ENCODE measurements at regions not wholly inside any gene's neighbourhood (a gene's known extent, or its start where the extent isn't known, plus 50 kb on each side); places are given as distances from the start of the nearest gene placed in this dataset.
"Not testable (repeated sequence)": the region's sequence is repeated elsewhere in the genome, so short reads cannot be mapped to it uniquely, and the experiment has no call there.

GRCh38 chr16:29130901-29131851, 146.3 kb downstream of the LAT start:
- DNase-seq (ENCODE audit: extremely low spot score); POLR2A ChIA-PET; CTCF ChIA-PET: not testable (repeated sequence)

GRCh38 chr16:29130131-29130711, 145.4 kb downstream of the LAT start:
- POLR2A ChIA-PET; CTCF ChIA-PET; DNase-seq (ENCODE audit: extremely low spot score): not testable (repeated sequence)

GRCh38 chr16:29129458-29130038, 144.7 kb downstream of the LAT start:
- CTCF ChIA-PET, POLR2A ChIA-PET: not testable (repeated sequence)

GRCh38 chr16:29128732-29129457, 144.0 kb downstream of the LAT start:
- POLR2A ChIA-PET; CTCF ChIA-PET; DNase-seq (ENCODE audit: extremely low spot score): not testable (repeated sequence)

More at GRCh38 chr16:29129458-29130038, 144.7 kb downstream of the LAT start:
- not testable (repeated sequence) for DNase-seq (ENCODE audit: extremely low spot score)

- DNase-seq (ENCODE audit: extremely low spot score); POLR2A ChIA-PET; CTCF ChIA-PET: not testable (repeated sequence)
Measured at GRCh38 chr16:29127806-29128420, 143.1 kb downstream of the LAT start.

- ChIA-PET POLR2A (no interaction called here), CTCF (no interaction called here)
- DNase-seq (ENCODE audit: extremely low spot score), result no peak
- no peak for TF ChIP-seq CTCF (IDR thresholded peaks at IDR 0.05; ENCODE audit: control extremely low read depth, extremely low read depth, low read depth, missing control alignments)
Measured at GRCh38 chr16:29126616-29127015, 141.8 kb downstream of the LAT start.

GRCh38 chr16:29126057-29126494, 141.2 kb downstream of the LAT start:
- ChIA-PET POLR2A (no interaction called here), CTCF (no interaction called here)
- TF ChIP-seq CTCF (IDR thresholded peaks at IDR 0.05; ENCODE audit: control extremely low read depth, extremely low read depth, low read depth, missing control alignments), result no peak
- DNase-seq (ENCODE audit: extremely low spot score), result no peak

- ChIA-PET POLR2A (no interaction called here), CTCF (no interaction called here)
- no peak for TF ChIP-seq CTCF (IDR thresholded peaks at IDR 0.05; ENCODE audit: control extremely low read depth, extremely low read depth, low read depth, missing control alignments)
- DNase-seq (ENCODE audit: extremely low spot score), result no peak
Measured at GRCh38 chr16:29124828-29125227, 140.0 kb downstream of the LAT start.

GRCh38 chr16:29124162-29124561, 139.3 kb downstream of the LAT start:
- CTCF ChIA-PET; POLR2A ChIA-PET; DNase-seq (ENCODE audit: extremely low spot score): not testable (repeated sequence)

- CTCF ChIA-PET; DNase-seq (ENCODE audit: extremely low spot score); POLR2A ChIA-PET: not testable (repeated sequence)
Measured at GRCh38 chr16:29120680-29121079, 135.8 kb downstream of the LAT start.

- DNase-seq (ENCODE audit: extremely low spot score); CTCF ChIA-PET; POLR2A ChIA-PET: not testable (repeated sequence)
Measured at GRCh38 chr16:29118301-29118957, 133.6 kb downstream of the LAT start.

Measured in GM10248 (cell line).